ENCODE measurements at regions not wholly inside any gene's neighbourhood (a gene's known extent, or its start where the extent isn't known, plus 50 kb on each side); places are given as distances from the start of the nearest gene placed in this dataset.

DNA sequence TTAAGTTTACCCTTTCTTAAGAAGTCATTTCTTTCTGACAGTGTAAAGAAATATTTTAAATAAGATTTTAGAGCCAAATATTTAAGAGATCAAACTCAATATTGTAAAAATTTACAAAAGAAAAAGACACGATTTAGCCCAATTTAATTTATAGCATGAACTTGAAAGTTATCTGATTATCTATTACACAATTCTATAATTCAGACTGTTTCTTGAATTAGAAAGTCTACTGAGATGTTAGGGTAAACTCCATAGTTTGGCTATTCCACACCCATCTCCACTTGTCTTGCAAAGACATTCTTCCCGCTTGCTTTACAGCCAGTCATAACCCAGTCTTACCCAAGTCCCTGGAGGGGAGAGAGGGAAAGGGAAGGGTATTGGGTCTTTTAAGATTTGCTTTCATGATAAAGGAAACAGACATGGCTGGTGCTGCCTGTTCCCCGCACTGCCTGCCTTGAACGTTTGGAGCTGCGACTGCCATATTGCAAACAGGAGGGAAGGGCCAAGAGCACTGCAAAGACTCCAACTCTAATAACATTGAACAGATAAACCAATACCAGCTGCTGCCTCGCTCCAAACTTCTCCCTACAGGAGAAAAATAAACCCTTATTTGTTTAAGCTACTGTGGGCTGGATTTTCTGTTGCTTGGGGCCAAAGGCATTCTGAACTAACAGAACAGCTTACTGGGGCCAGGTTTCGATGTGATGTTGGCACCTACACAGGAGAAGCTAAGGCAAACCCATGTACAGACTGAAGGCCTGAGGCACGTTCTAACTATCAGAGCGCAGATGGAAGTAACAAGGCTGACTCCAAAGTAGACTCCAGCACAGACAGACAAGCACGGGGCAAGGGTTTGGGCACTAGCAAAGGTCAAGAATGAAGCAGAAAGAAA lies 552.3 kb upstream of the JARID2 start:
- DNase-seq (ENCODE audit: low read depth in 2 of 2), result no peak
- H3K36me3 ChIP-seq (ENCODE audit: control insufficient read depth, insufficient read depth, low read length), result no peaks in the 10 kb centered on the region

DNA sequence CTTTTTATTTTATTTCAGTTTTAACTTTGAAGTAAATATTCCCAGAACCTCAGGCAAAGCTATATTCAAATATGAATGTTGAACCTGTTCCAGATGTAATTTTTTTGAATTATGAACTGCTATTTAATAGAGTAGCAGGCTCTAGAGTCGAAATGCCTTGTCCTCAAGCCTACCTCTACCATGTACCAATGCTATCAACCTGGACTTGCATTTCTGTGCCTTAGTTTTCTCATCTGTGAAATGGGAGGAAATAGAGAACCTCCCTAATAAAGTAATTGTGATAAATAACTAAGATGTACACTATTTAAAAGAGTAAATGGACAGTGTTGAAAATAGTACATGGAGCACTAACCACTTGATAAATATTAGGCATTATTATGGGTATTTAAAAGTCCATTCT lies 551.6 kb upstream of the JARID2 start:
- H4K20me1 ChIP-seq (ENCODE audit: control insufficient read depth, extremely low read depth, insufficient read depth, low read length), result no peaks in the 10 kb centered on the region
- H2AFZ ChIP-seq (ENCODE audit: low read length), result no peak overlapping the region
- H3K36me3 ChIP-seq (ENCODE audit: control insufficient read depth, insufficient read depth, low read length), result no peaks in the 10 kb centered on the region
- no peak for DNase-seq (ENCODE audit: low read depth in 2 of 2)
- no peak overlapping the region for H3K9ac ChIP-seq (ENCODE audit: insufficient read depth, low read length)
- H3K4me2 ChIP-seq (ENCODE audit: extremely low read depth, insufficient read depth, low read length), result no peak overlapping the region
- H3K27ac ChIP-seq (ENCODE audit: insufficient read depth, low read length), result no peak overlapping the region
- no peaks in the 10 kb centered on the region for H3K27me3 ChIP-seq (ENCODE audit: control insufficient read depth, insufficient read depth, low read length)
- no peak overlapping the region for H3K4me3 ChIP-seq (replicated peaks in 1 of 4; ENCODE audit: control extremely low read depth in 1 of 4, insufficient read depth in 1 of 4, low read depth in 3 of 4, low read length in 4 of 4)
- TF ChIP-seq CTCF (conservative IDR thresholded peaks at IDR 0.05 in 1 of 2, IDR thresholded peaks at IDR 0.05 in 1 of 2; ENCODE audit: low read depth in 1 of 2, low read length in 2 of 2) (no peak), EZH2 (IDR thresholded peaks at IDR 0.05; ENCODE audit: low read length, missing control alignments) (no peak)
- H3K4me1 ChIP-seq (ENCODE audit: control insufficient read depth, extremely low read depth, insufficient read depth, low read length), result no peaks in the 10 kb centered on the region
- H3K9me3 ChIP-seq (ENCODE audit: control insufficient read depth, insufficient read depth, low read depth, low read length), result no peaks in the 10 kb centered on the region
- H3K79me2 ChIP-seq (ENCODE audit: control insufficient read depth, insufficient read depth, low read length), result no peaks in the 10 kb centered on the region

More for the DNA sequence above, 552.3 kb upstream of the JARID2 start:
- Histone ChIP-seq H3K9ac (ENCODE audit: insufficient read depth, low read length) (no peak overlapping the region), H3K4me1 (ENCODE audit: control insufficient read depth, extremely low read depth, insufficient read depth, low read length) (no peaks in the 10 kb centered on the region), H3K9me3 (ENCODE audit: control insufficient read depth, insufficient read depth, low read depth, low read length) (no peaks in the 10 kb centered on the region), H3K27me3 (ENCODE audit: control insufficient read depth, insufficient read depth, low read length) (no peaks in the 10 kb centered on the region), H2AFZ (ENCODE audit: low read length) (peak overlapping the region; percentile 71), H3K4me2 (ENCODE audit: extremely low read depth, insufficient read depth, low read length) (no peak overlapping the region), H3K4me3 (replicated peaks in 1 of 4; ENCODE audit: control extremely low read depth in 1 of 4, insufficient read depth in 1 of 4, low read depth in 3 of 4, low read length in 4 of 4) (no peak overlapping the region), H4K20me1 (ENCODE audit: control insufficient read depth, extremely low read depth, insufficient read depth, low read length) (no peaks in the 10 kb centered on the region), H3K79me2 (ENCODE audit: control insufficient read depth, insufficient read depth, low read length) (no peaks in the 10 kb centered on the region), H3K27ac (ENCODE audit: insufficient read depth, low read length) (no peak overlapping the region)
- TF ChIP-seq EZH2 (IDR thresholded peaks at IDR 0.05; ENCODE audit: low read length, missing control alignments) (no peak), CTCF (conservative IDR thresholded peaks at IDR 0.05 in 1 of 2, IDR thresholded peaks at IDR 0.05 in 1 of 2; ENCODE audit: low read depth in 1 of 2, low read length in 2 of 2) (no peak)

DNA sequence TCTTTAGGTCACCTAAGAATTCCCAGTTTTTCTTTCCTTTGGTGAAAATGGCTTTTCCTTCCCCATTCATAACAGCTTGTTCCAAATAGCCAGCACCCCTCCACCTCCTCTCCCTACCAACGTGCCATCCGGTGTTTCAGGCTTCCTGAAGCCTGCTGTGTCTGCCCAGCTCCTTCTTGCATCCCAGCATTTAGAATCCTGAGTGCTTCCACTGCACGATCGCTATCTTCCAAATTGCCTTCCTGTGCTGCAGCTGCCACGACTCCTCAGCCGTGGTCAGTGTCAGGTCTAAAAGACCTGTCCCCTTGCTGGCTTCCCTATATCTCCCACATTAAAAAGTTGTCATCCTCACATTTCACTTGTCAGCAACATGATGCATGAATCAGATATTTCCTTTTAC lies 550.3 kb upstream of the JARID2 start:
- TF ChIP-seq CTCF (conservative IDR thresholded peaks at IDR 0.05 in 1 of 2, IDR thresholded peaks at IDR 0.05 in 1 of 2; ENCODE audit: low read depth in 1 of 2, low read length in 2 of 2), result no peak
- TF ChIP-seq EZH2 (IDR thresholded peaks at IDR 0.05; ENCODE audit: low read length, missing control alignments), result no peak
- no peak for DNase-seq (ENCODE audit: low read depth in 2 of 2)
- no peaks in the 10 kb centered on the region for H3K27me3 ChIP-seq (ENCODE audit: control insufficient read depth, insufficient read depth, low read length)
- H3K4me3 ChIP-seq (replicated peaks in 1 of 4; ENCODE audit: control extremely low read depth in 1 of 4, insufficient read depth in 1 of 4, low read depth in 3 of 4, low read length in 4 of 4), result no peak overlapping the region
- no peaks in the 10 kb centered on the region for H3K9me3 ChIP-seq (ENCODE audit: control insufficient read depth, insufficient read depth, low read depth, low read length)
- H2AFZ ChIP-seq (ENCODE audit: low read length), result no peak overlapping the region
- no peaks in the 10 kb centered on the region for H4K20me1 ChIP-seq (ENCODE audit: control insufficient read depth, extremely low read depth, insufficient read depth, low read length)
- no peaks in the 10 kb centered on the region for H3K36me3 ChIP-seq (ENCODE audit: control insufficient read depth, insufficient read depth, low read length)
- no peaks in the 10 kb centered on the region for H3K79me2 ChIP-seq (ENCODE audit: control insufficient read depth, insufficient read depth, low read length)
- H3K9ac ChIP-seq (ENCODE audit: insufficient read depth, low read length), result no peak overlapping the region
- no peak overlapping the region for H3K4me2 ChIP-seq (ENCODE audit: extremely low read depth, insufficient read depth, low read length)
- H3K27ac ChIP-seq (ENCODE audit: insufficient read depth, low read length), result no peak overlapping the region
- no peaks in the 10 kb centered on the region for H3K4me1 ChIP-seq (ENCODE audit: control insufficient read depth, extremely low read depth, insufficient read depth, low read length)
